ENCODE measurements at regions not wholly inside any gene's neighbourhood (a gene's known extent, or its start where the extent isn't known, plus 50 kb on each side); places are given as distances from the start of the nearest gene placed in this dataset.
"Not testable (repeated sequence)": the region's sequence is repeated elsewhere in the genome, so short reads cannot be mapped to it uniquely, and the experiment has no call there.

DNA sequence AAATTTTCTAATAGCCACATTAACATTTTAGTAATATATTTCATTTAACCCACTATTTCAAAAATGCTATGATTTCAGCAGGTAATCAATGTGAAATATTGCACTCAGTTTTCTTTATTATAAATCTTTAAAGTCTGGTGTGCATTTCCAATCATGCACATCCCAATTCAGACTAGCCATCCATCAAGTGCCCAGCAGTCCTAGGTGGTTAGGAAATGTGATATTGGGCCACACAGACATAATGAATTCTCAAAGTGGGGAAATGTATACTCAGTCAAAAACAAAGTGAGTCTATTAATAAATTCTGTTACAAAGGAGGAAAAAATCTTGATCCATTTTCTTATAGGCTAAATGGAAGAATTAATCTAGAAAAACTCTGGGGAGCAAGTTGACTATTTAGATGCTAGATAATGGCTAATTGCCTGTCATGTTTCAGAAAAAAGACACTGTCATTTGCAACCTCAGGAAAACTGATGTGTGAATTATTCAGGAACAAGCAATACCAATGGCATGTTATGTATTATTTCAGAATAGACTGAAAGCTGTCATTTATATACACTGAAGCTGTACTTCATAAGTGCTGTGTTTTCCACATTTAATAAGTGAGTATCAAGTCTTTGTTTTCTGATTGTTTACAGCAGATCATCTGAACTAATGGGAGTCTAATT lies 629.1 kb upstream of the ADARB2 start:
- DNase-seq (no peak), ATAC-seq (no peak)
- intact Hi-C loops (cut with micrococcal nuclease) = no loop called here

DNA sequence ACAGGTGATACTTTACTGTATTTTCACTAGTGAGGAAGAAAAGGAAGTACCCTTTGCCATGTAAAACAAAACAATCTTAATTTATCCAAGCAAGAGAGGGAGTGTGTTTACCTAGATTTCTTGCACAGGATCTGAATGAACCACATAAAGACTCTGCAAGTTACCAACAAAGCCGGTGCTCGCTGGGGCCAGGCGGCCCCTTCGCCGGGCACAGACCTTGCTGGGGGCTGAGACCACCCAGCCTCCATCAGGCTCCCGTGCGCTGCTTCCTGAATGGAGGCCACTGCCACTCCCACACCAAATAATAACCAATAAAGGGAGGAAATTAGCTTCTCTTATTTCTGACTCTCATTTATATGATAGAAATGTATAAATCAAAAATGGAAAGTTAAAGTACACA lies 625.0 kb upstream of the ADARB2 start:
- intact Hi-C loops (cut with micrococcal nuclease) = no loop called here
- DNase-seq (no peak), ATAC-seq (no peak)

DNA sequence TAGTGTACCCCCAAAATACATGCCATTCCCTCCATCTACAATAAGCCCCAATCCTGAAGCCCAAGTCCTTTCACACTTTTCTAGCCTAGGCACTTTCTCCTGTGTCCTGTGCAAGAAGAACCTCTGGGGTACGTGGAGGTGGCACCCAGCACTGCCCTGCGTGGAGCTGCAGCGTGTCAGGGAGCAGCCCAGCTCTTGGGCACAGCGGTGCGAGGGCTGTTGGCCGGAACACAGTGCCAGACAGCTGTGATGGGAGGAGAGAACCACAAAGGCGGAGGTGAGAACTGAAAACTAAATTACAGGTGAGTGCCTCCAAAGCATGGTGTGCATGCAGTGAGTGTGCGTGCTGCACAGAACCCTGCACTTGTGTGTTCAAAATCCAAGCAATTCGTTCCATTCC lies 621.3 kb upstream of the ADARB2 start:
- DNase-seq (no peak), ATAC-seq (no peak)
- intact Hi-C loops (cut with micrococcal nuclease) = no loop called here

- DNase-seq (no peak), ATAC-seq (no peak)
- intact Hi-C loops (cut with micrococcal nuclease) = no loop called here
Measured at GRCh38 chr10:2356670-2357069, 619.3 kb upstream of the ADARB2 start.

DNA sequence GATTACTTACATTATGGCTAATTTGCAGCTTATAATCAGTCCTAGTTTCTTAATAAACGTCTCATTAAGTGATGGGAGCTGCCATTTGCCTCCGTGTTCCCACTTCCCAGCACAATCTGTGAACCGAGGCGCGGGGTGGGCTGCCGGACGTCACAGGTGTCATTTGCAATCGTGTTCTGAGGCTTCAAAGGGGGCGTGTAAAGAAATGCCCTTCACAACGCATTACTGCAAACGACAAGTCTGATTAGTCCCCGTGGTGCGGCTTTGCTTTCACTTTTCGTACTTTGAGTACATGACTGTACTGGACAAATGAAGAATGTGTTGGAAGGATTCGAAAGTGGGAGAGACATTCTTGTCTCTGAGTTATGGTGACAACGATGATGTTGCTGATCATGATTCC lies 614.2 kb upstream of the ADARB2 start:
- intact Hi-C loops (cut with micrococcal nuclease) = no loop called here
- DNase-seq (no peak), ATAC-seq (no peak)

DNA sequence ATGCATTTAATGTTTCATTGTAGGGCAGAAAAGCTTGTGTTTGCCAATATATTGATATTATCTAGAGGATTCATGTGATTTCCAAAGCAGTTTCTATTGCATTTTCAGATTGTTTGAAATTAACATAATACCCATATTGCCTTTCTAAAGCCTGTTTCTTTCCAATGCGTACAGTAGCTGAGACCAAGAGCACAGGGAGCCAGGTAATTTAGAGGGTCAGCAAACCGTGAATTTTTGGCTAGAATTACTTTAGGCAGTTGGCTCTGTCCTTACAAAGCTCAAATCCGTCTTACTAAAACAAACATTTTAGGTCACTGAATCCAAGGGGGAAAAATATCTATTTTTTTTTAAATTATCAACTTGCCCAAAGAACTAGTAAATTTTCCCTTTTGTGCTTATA lies 604.9 kb upstream of the ADARB2 start:
- no peak for DNase-seq
- no peak for ATAC-seq
- intact Hi-C loops (cut with micrococcal nuclease) = no loop called here

GRCh38 chr10:2340831-2341647 lies 603.7 kb upstream of the ADARB2 start:
- no peak for ATAC-seq
- DNase-seq = no peak
- intact Hi-C loops (cut with micrococcal nuclease) = no loop called here

DNA sequence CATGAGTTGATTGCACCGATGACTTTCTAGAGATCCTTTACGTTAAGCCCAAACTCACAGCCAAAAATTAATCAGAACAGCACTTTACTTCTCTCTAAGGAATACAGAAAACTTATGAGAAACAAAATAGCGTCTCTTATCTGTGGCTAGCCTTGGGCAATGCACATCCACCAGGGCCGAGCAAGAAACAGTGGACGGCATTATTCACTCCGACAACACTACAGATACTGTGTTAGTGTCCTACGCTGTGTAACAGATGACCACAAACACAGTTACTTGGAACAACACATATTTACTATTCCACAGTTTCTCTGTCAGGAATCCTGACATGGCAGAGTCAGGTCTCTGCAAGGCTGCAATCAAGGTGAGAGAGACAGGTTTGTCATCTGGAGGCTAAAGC lies 598.3 kb upstream of the ADARB2 start:
- intact Hi-C loops (cut with micrococcal nuclease) = no loop called here
- DNase-seq (no peak), ATAC-seq (no peak)

DNA sequence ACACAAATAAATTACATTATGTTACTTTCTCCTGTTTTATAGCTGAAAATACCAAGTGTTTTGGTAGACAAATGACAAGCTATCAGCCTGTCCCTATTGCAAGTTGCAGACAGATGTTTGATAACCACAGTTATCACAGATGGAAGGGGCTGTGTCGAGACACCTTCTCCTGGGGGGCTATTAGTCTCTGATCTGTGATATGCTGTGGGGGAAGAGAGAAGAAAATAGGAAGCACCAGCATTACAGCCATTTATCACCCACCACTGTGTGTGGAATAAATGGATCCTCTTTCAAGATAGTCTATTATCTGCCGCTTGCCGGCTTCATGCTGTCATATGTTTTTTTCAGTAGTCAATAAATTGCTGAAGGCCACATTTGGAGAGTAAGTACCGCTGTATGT lies 597.2 kb upstream of the ADARB2 start:
- intact Hi-C loops (cut with micrococcal nuclease) = no loop called here
- ATAC-seq = no peak
- no peak for DNase-seq

GRCh38 chr10:2329082-2329481 lies 591.8 kb upstream of the ADARB2 start:
- ATAC-seq = no peak
- intact Hi-C loops (cut with micrococcal nuclease) = no loop called here
- no peak for DNase-seq

DNA sequence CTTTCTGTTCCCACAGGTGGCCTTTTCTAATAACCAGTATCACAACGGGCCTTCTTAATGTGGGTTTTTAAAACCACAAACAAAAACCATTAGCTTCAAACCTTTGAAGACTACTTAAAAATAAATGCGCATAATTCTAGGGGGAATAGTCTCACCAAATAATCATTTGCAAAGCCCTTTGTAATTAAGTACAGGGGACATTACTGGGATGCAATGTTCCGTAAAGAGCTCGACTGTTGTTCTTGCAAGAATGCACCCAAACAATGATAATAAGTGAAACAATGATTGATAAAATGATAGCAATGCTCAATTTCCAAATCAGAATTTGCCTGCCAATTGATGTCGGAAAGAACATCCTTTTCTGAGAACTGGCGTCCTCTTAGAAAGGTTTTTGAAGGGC lies 589.1 kb upstream of the ADARB2 start:
- ATAC-seq (no peak), DNase-seq (no peak)
- intact Hi-C loops (cut with micrococcal nuclease) = no loop called here

DNA sequence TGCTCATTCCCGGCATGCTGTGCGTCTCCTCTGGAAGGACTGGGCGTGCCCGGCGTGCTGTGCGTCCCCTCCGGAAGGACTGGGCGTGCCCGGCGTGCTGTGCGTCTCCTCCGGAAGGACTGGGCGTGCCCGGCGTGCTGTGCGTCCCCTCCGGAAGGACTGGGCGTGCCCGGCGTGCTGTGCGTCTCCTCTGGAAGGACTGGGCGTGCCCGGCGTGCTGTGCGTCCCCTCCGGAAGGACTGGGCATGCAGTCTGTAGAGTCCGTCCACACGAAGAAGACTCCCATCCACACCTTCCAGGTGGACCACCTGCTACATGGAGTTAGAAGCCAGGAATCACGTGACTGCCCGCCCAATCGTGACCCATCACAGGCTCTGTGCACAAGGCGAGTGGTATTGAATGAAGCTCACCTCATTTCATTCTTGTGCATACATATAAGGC lies 577.7 kb upstream of the ADARB2 start:
- DNase-seq; intact Hi-C loops (cut with micrococcal nuclease); ATAC-seq: not testable (repeated sequence)

DNA sequence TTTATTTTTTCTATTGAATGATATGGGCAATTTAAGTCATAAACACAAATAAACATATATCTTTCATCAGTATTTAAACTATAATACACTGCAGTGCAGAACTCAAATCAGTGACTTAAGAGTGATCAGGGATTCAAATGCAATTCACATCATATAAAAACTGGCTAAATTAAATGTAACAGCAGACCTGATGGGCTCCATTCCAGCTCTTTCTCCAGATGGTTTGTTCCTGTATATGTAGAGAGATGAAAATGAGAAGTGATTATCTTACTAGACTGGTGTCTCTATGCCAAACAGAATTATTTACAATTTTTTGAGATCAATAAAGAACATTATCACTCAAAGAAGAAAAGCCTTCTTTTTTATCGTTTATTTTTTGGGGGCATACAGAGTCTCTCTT lies 568.8 kb upstream of the ADARB2 start:
- intact Hi-C loops (cut with micrococcal nuclease) = no loop called here
- DNase-seq = no peak
- ATAC-seq = no peak

DNA sequence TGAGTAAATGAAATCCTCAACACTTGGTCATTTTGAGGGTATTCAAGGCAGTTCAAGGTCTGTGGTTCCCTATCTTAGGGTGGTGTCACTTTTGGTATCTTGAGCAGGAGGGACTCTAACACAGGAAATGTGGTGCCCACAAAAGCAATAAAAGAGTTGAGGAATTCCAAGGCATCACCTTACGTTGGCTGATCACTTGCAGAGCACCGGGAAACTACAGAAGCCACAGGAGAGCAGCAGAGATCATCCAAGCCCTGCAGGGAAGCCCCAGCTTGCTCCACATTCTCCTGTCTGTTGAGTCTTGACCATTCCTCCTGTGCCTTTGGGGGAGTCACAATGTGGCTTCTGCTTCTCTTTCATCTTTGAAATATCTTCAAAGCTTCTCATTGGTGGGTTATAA lies 565.8 kb upstream of the ADARB2 start:
- intact Hi-C loops (cut with micrococcal nuclease) = no loop called here
- ATAC-seq = no peak
- DNase-seq = no peak

DNA sequence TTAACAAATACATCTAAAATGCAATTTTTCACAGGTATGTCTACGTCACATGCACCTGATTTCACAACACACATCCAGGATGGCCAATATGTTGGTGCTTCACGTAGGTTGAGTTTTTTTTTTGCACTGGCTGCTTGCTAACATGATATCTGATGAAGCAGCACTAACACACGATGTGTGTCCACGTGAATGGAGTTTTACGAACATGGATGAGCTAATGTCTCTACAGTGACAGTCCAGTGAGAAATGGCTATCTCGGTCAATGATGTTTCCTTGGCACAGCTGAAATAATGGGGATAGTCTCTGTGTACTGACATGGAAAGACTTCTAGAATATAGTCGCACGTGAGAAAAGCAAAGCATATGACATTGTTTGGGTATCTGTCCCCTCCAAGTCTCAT lies 563.9 kb upstream of the ADARB2 start:
- ATAC-seq = no peak
- intact Hi-C loops (cut with micrococcal nuclease) = no loop called here
- no peak for DNase-seq

- ATAC-seq = no peak
- intact Hi-C loops (cut with micrococcal nuclease) = no loop called here
Measured at GRCh38 chr10:2300231-2300630, 562.9 kb upstream of the ADARB2 start.

DNA sequence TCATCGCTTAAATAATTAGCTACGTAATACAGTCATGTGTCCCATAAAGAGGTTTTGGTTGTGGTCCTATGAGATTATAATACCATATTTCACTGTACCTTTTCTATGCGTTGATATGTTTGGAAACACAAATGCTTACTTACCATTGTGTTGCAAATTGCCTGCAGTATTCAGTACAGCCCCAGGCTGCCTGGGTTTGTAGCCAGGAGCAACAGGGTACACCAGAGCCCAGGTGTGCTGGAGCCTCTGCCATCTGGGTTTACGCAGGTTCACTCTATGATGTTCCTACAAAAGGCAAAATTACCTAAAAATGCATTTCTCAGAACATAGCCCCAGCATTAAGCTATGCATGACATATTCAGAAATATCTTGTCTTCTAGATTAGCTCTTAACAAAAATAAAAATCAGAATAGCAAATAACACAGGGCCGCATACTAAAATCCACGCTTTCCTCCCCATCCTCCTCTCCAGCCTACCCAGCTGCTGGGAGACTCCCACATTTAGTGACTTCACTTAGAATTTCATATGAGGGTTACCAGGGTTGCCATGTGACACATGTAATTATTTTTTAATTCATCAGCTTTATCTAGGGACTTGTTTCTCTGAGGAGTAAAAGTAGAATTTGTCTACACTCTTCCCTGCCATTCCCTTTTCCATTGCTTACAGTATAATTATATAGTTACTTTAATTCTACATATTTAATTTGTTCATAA lies 559.0 kb upstream of the ADARB2 start:
- intact Hi-C loops (cut with micrococcal nuclease) = no loop called here
- no peak for ATAC-seq
- no peak for DNase-seq

More at GRCh38 chr10:2300231-2300630, 562.9 kb upstream of the ADARB2 start:
- DNase-seq = no peak

DNA sequence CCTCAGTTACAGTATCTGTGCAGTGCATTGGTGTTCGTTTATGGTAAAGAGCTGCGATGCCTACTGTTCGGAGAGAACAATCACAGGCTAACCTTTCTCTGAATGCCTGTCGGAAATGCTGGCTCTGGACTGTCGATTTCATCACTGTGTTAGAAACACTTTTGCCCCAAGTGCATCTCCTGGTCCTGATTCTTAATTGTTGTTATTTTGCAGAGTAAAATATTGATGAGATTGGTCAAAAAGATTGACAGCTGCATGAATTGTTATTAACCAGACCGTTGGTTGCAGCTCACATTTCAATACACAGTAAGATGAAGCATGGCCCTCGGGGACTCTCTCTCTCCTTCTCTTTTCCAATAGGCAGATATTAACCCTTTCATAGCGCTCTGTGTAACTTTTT lies 557.4 kb upstream of the ADARB2 start:
- intact Hi-C loops (cut with micrococcal nuclease) = no loop called here
- no peak for ATAC-seq

DNA sequence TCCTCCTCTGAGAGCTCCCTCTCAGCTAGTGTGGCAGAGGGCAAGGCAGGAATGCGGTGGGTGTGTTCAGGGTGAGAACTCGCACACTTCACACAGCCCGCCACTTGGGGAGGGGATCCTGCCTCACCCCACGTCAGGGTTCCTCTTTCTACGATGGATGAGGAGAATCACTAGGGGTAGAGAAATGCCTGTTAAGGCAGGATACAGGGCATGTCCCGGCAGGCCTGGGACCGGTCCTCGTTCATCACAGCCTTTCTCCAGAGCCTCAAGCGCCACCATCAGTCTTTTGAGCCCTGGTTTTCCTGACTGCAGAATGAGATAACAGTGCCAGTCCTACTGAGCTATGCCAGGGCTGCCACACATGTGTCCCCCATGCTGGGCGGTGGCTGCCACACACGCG lies 546.7 kb upstream of the ADARB2 start:
- intact Hi-C loops (cut with micrococcal nuclease) = no loop called here
- ATAC-seq (no peak), DNase-seq (no peak)

More for the DNA sequence above, 557.4 kb upstream of the ADARB2 start:
- DNase-seq = no peak

DNA sequence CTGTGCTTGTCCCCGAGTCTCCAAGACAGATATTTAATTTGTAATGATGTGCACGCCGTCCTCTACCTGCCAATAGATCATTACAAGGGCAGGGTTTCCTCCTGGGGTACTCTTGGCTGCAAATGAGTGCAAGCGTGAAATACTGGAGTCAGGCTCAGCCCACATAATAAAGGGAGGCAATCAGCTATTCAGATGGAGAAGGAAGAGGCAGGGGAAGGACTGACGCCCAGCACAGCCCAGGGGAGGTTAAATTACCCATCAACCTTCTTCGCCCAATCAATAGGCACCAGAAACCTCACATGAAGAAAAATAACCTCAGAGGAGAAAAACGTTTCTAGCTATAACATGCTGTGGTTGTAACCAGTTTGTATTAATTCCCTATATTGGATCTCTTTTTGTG lies 544.9 kb upstream of the ADARB2 start:
- DNase-seq (no peak), ATAC-seq (no peak)
- intact Hi-C loops (cut with micrococcal nuclease) = no loop called here

Measured in left ventricle myocardium superior (tissue), 1 donor.